ENCODE measurements at regions not wholly inside any gene's neighbourhood (a gene's known extent, or its start where the extent isn't known, plus 50 kb on each side); places are given as distances from the start of the nearest gene placed in this dataset.

- TF ChIP-seq CTCF (IDR thresholded peaks at IDR 0.05; ENCODE audit: insufficient read depth, low read depth, low read length), result no peak
- no peak for TF ChIP-seq EZH2 (IDR thresholded peaks at IDR 0.05; ENCODE audit: insufficient read depth, low read length)
- H3K9me3 Mint-ChIP-seq (ENCODE audit: unreplicated experiment), result no peaks in the 10 kb centered on the region
- no peak for DNase-seq (ENCODE audit: low read depth)
- no peak overlapping the region for H2AFZ ChIP-seq (ENCODE audit: low read depth, low read length)
- H3K27ac ChIP-seq (ENCODE audit: low read depth, low read length), result no peak overlapping the region
- H3K9ac ChIP-seq (ENCODE audit: low read length), result no peak overlapping the region
- no peak overlapping the region for H3K4me3 ChIP-seq (ENCODE audit: insufficient read depth, low read depth, low read length)
- no peaks in the 10 kb centered on the region for H3K36me3 Mint-ChIP-seq (ENCODE audit: low read depth, unreplicated experiment)
- H3K4me3 Mint-ChIP-seq (ENCODE audit: unreplicated experiment), result no peak overlapping the region
- no peaks in the 10 kb centered on the region for H3K9me3 ChIP-seq (ENCODE audit: insufficient read depth, low read depth, low read length)
- H3K4me2 ChIP-seq (ENCODE audit: low read length), result no peak overlapping the region
- no peaks in the 10 kb centered on the region for H3K27me3 ChIP-seq (ENCODE audit: insufficient read depth, low read length)
- no peak overlapping the region for H3K27ac Mint-ChIP-seq (ENCODE audit: unreplicated experiment)
- H3K4me1 ChIP-seq (ENCODE audit: insufficient read depth, low read length), result no peaks in the 10 kb centered on the region
- no peaks in the 10 kb centered on the region for H3K36me3 ChIP-seq (ENCODE audit: insufficient read depth, low read length)
- H3K4me1 Mint-ChIP-seq (ENCODE audit: low read depth, unreplicated experiment), result peaks cover 7% of the 10 kb centered on the region
- H3K79me2 ChIP-seq (ENCODE audit: insufficient read depth, low read length), result no peaks in the 10 kb centered on the region
- no peaks in the 10 kb centered on the region for H3K27me3 Mint-ChIP-seq (ENCODE audit: low read depth, unreplicated experiment)
- no peaks in the 10 kb centered on the region for H4K20me1 ChIP-seq (ENCODE audit: insufficient read depth, low read length)
- no peak for FAIRE-seq
Measured at GRCh38 chr1:192070213-192070612, 88.0 kb upstream of the RGS18 start.

- Histone ChIP-seq H4K20me1 (ENCODE audit: insufficient read depth, low read length) (no peaks in the 10 kb centered on the region), H3K4me1 (ENCODE audit: insufficient read depth, low read length) (no peaks in the 10 kb centered on the region), H3K27ac (ENCODE audit: low read depth, low read length) (no peak overlapping the region), H3K9me3 (ENCODE audit: insufficient read depth, low read depth, low read length) (no peaks in the 10 kb centered on the region), H3K36me3 (ENCODE audit: insufficient read depth, low read length) (no peaks in the 10 kb centered on the region), H3K9ac (ENCODE audit: low read length) (no peak overlapping the region), H3K4me3 (ENCODE audit: insufficient read depth, low read depth, low read length) (no peak overlapping the region), H2AFZ (ENCODE audit: low read depth, low read length) (no peak overlapping the region), H3K79me2 (ENCODE audit: insufficient read depth, low read length) (no peaks in the 10 kb centered on the region), H3K27me3 (ENCODE audit: insufficient read depth, low read length) (no peaks in the 10 kb centered on the region), H3K4me2 (ENCODE audit: low read length) (no peak overlapping the region)
- FAIRE-seq (no peak), DNase-seq (ENCODE audit: low read depth) (no peak)
- Mint-ChIP-seq H3K36me3 (ENCODE audit: low read depth, unreplicated experiment) (no peaks in the 10 kb centered on the region), H3K4me3 (ENCODE audit: unreplicated experiment) (no peak overlapping the region), H3K4me1 (ENCODE audit: low read depth, unreplicated experiment) (no peaks in the 10 kb centered on the region), H3K27me3 (ENCODE audit: low read depth, unreplicated experiment) (no peaks in the 10 kb centered on the region), H3K9me3 (ENCODE audit: unreplicated experiment) (no peaks in the 10 kb centered on the region), H3K27ac (ENCODE audit: unreplicated experiment) (no peak overlapping the region)
- TF ChIP-seq EZH2 (IDR thresholded peaks at IDR 0.05; ENCODE audit: insufficient read depth, low read length) (no peak), CTCF (IDR thresholded peaks at IDR 0.05; ENCODE audit: insufficient read depth, low read depth, low read length) (no peak)
Measured at GRCh38 chr1:192080684-192081083, 77.6 kb upstream of the RGS18 start.

- Mint-ChIP-seq H3K9me3 (ENCODE audit: unreplicated experiment) (no peaks in the 10 kb centered on the region), H3K4me3 (ENCODE audit: unreplicated experiment) (no peak overlapping the region), H3K4me1 (ENCODE audit: low read depth, unreplicated experiment) (no peaks in the 10 kb centered on the region), H3K27me3 (ENCODE audit: low read depth, unreplicated experiment) (no peaks in the 10 kb centered on the region), H3K36me3 (ENCODE audit: low read depth, unreplicated experiment) (no peaks in the 10 kb centered on the region), H3K27ac (ENCODE audit: unreplicated experiment) (no peak overlapping the region)
- Histone ChIP-seq H3K9me3 (ENCODE audit: insufficient read depth, low read depth, low read length) (no peaks in the 10 kb centered on the region), H3K4me3 (ENCODE audit: insufficient read depth, low read depth, low read length) (no peak overlapping the region), H3K27ac (ENCODE audit: low read depth, low read length) (no peak overlapping the region), H3K4me2 (ENCODE audit: low read length) (no peak overlapping the region), H2AFZ (ENCODE audit: low read depth, low read length) (no peak overlapping the region), H4K20me1 (ENCODE audit: insufficient read depth, low read length) (no peaks in the 10 kb centered on the region), H3K4me1 (ENCODE audit: insufficient read depth, low read length) (no peaks in the 10 kb centered on the region), H3K36me3 (ENCODE audit: insufficient read depth, low read length) (no peaks in the 10 kb centered on the region), H3K79me2 (ENCODE audit: insufficient read depth, low read length) (no peaks in the 10 kb centered on the region), H3K9ac (ENCODE audit: low read length) (no peak overlapping the region), H3K27me3 (ENCODE audit: insufficient read depth, low read length) (no peaks in the 10 kb centered on the region)
- no peak for DNase-seq (ENCODE audit: low read depth)
- FAIRE-seq, result no peak
- no peak for TF ChIP-seq CTCF (IDR thresholded peaks at IDR 0.05; ENCODE audit: insufficient read depth, low read depth, low read length)
- no peak for TF ChIP-seq EZH2 (IDR thresholded peaks at IDR 0.05; ENCODE audit: insufficient read depth, low read length)
Measured at GRCh38 chr1:192081359-192081758, 76.9 kb upstream of the RGS18 start.
